HG02870 (cell line): ENCODE measurements at regions not wholly inside any gene's neighbourhood (a gene's known extent, or its start where the extent isn't known, plus 50 kb on each side); places are given as distances from the start of the nearest gene placed in this dataset.
"Not testable (repeated sequence)": the region's sequence is repeated elsewhere in the genome, so short reads cannot be mapped to it uniquely, and the experiment has no call there.

ENCODE experiments used
- ATAC-seq: cut with Tn5 transposase; IDR thresholded peaks from one replicate; pipeline ENCODE4 v1.9.1; 2021; ENCODE audit warnings: mild to moderate bottlenecking, moderate library complexity; ENCODE audit not compliant: unreplicated experiment

GRCh38 chr10:128571745-128572144 is 445.5 kb upstream of the MKI67 start:
- no peak for ATAC-seq

- ATAC-seq: no peak
These were observed 446.5 kb upstream of the MKI67 start for GRCh38 chr10:128572696-128573095.

GRCh38 chr10:128573281-128573845 is 447.1 kb upstream of the MKI67 start:
- no peak for ATAC-seq

DNA sequence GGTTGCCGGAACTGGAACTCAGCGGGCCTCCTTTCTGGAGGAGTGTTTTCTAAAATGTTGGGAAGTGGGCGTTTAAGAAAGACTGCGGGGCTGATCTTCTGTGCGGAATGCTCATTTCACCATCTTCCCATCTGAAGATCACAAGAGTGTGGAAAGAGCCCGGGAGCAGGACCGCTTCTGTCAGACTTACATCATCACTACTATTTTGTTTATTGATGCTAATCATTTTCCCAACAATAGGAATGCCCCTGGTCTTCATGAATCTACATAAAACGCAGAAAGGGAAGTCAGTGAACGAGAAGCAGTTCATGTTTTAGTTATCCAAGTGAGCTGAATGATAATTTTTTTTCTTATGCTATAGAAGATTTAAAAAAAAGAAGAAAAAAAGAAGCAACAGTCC is 447.8 kb upstream of the MKI67 start:
- ATAC-seq: no peak

DNA sequence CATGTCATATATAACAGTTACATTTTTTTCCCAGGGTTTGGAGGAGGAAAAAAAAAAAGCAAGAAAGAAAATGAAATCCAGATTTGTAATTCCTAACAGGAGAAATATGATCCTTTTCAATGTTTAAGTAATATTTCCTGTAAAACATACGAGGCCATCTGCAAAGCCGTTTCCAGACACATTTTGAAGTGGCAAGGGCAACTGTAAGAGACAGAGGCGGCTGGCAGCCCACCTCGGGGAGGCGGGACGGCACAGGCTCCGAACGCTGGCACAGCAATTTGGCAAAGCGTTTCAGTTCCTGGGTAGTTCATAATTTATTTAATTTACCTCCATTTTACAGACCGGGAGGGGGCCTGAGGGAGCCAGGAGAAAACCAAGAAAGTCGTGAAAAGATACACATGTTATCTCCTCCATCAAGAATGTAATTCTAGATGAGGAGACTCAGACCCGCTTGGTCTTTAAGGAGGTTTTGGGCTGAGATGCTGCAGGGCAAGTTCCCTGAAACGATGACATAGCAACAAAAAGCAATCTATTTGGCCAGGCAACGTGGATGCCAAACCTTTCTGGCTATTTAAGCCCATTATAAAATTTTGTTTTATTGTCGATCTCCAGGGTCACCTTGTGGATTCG is 448.5 kb upstream of the MKI67 start:
- ATAC-seq: no peak

DNA sequence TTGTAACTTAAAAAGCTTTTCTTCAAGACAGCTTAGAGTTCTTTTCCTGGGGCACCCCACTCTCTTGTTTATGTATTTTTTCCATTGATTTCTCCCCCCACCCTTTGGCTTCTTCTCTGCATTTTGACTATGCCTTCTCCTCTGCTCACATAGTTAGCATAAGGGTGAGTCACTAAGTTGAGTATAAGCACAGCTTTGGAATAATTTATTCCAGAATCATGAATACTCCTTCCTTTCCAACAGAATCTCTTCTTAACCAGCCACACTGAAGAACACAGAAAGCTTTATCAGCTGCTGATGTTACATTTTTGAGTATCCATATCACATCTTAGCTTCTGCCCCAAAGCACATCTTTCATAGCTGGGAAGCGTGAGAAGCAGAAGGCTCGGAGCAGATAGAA is 449.5 kb upstream of the MKI67 start:
- no peak for ATAC-seq

DNA sequence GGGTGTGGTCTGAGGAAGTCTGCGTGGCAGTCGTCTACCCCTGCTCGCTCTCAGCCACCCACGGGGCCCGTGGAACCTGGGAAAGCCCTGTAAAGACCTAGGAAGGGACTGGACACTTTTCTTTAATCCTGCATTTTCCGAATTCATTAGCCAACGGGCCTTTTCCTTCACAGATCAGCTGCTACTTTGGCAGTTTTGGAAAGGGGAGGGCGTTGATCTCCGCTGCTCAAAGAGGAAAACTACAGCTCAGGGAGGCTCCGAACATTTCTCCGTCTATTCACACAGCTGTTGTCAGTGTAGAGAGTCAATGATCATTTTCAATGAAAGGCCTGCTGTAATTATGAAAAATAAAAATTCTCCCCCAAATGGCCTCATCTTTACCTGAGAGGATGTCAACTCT is 450.1 kb upstream of the MKI67 start:
- ATAC-seq: no peak

- no peak for ATAC-seq
These were observed 450.9 kb upstream of the MKI67 start for GRCh38 chr10:128576943-128577670.

DNA sequence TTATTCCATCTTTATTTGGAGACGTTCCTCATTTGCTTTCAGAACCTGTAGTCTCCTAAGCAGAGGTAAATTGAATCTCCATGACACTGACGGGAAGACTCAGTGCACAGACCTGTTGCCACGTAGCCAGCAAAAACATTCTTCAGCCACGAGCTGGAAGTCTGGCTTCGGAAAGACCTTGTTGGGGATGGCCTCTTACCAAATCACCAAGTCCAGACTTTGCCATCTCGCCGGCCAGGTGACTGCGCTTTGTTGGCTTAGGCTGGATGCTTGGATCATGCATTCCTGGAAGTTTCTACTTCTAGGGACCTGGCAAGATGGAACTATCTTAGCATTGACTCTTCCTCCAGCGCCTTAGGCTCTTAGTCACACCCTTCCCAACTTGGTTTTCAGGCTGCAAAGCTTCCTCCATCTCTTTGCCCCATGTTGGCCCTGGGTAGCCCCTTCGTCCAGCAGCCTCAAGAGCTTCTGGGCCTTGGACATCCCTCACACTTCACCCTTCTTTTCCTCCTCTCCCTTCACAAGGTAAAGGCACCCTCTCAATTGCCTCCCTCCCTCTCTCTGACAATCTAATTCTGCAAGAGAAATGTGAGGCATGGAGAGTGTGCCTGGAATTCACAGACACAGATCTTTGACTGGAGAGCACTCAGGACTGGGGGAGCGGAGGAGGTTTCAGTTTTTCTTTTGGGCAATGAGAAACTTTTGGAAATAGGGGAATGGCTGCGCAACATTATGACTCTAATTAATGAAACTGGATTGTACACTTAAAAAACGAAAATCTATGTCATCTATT is 451.9 kb upstream of the MKI67 start:
- no peak for ATAC-seq

- no peak for ATAC-seq
These were observed 452.5 kb upstream of the MKI67 start for GRCh38 chr10:128578766-128579165.

GRCh38 chr10:128579280-128579865 is 453.1 kb upstream of the MKI67 start:
- no peak for ATAC-seq

GRCh38 chr10:128579901-128580300 is 453.7 kb upstream of the MKI67 start:
- ATAC-seq: no peak

GRCh38 chr10:128583125-128583524 is 456.9 kb upstream of the MKI67 start:
- ATAC-seq: not testable (repeated sequence)

DNA sequence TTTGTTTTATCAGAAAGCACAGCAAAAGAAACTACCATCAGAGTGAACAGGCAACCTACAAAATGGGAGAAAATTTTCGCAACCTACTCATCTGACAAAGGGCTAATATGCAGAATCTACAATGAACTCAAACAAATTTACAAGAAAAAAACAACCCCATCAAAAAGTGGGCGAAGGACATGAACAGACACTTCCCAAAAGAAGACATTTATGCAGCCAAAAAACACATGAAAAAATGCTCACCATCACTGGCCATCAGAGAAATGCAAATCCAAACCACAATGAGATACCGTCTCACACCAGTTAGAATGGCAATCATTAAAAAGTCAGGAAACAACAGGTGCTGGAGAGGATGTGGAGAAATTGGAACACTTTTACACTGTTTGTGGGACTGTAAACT is 460.4 kb upstream of the MKI67 start:
- ATAC-seq: not testable (repeated sequence)

GRCh38 chr10:128587689-128588088 is 461.5 kb upstream of the MKI67 start:
- ATAC-seq: no peak

DNA sequence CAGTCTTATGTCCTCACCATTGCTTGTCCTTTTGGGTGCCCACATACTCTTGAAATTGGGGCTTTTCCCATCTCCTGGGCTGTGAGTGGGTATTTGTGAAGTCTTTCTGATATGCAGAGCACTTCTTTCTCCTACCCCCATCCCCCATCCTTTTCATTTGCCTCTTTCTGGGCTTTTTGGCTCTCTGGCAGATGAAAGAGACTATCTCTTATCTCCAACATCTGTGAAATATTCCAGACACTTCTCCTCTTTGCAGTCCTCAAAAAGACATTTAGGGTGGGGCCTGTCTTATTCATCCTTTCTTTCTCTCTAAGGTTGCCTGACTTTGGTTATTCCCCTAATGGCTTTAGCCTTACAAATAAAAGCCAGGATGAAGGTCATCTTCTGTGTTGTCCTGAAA is 462.2 kb upstream of the MKI67 start:
- no peak for ATAC-seq

DNA sequence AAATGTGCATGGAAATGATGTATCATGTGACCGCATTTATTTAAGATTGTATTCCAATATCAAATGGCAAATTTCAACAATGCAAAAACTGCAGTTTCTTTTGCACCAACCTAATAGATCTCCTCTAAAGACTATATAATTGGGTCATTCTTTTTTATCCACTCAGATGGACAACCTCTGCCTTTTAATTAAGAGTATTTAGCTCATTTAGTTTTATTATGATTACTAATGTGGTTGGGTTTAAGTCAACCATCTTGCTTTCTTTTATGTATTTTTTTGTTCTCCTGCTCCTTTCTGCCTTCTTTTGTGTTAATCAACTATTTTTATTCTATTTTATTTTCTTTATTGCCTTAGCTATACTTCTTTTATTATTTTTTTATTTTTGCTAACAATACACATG is 468.5 kb upstream of the MKI67 start:
- ATAC-seq: no peak

DNA sequence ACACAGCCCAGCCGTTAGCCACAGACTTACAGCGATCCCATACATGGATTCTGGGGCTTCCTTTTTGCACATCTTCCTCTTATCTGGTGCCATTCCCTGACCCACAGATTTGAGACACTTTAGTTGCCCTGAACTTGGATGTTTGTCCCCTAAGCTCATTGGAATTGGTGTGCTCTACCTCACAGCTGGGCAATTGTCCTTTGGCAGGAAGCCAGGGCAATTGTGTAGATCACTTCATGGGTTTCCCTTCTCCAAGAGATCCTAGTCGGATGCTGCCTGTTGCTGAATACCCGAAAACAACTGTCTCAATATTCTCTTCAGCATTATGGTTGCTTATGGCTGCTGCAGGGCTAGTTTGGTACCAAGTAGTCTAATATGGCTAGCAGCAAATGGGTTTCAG is 470.7 kb upstream of the MKI67 start:
- no peak for ATAC-seq

GRCh38 chr10:128599030-128599429 is 472.8 kb upstream of the MKI67 start:
- ATAC-seq: no peak

DNA sequence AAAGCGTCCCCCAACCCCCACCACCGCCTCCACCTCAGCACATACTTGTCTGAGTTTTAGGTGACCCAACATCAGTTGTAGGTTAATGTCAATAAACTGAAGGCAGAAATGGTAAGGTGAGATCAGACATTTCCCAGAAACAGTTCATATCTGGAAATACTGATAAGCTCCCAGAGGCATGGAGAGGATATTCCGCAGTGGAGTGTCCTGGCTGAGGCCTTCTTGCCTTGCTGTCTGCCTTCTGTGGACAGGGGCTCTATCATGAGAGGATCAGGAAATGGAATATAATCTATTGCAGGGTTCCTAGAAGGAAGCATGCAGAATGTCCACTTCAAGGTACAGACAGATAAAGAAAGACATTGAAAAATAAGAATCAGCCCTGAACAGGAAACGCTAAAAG is 473.3 kb upstream of the MKI67 start:
- no peak for ATAC-seq

DNA sequence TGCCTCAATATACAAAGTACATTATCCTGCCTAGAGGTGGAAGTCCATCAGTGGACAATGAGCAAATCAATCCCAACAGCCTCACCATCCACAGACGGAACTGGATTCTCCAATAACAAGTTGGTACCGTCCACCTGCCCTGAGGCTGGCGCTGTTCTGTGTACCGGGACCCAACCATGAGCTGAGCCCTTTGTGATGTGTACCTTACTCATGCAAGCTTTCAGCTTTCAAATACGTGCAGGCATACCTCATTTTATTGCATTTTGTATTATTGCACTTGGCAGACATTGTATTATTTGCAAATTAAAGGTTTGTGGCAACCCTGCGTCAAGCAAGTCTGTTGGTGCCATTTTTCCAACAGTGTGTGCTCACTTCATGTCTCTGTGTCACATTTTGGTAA is 476.0 kb upstream of the MKI67 start:
- no peak for ATAC-seq
